Suprapubic skin (tissue), 3 donors: ENCODE measurements at regions not wholly inside any gene's neighbourhood (a gene's known extent, or its start where the extent isn't known, plus 50 kb on each side); places are given as distances from the start of the nearest gene placed in this dataset.

Source experiments
- POLR2AphosphoS5 ChIP-seq, 3 donors: sonication (generic); formaldehyde crosslinking; IDR thresholded peaks; one replicate each; pipeline ENCODE4 v1.6.1; 2017; ENCODE audit warnings: antibody characterized with exemption in 3 of 3
- TF ChIP-seq, protein P1 (sequence below), 2 donors: fragments of 200-600 bp in 1 of 2; fragments of 450-650 bp in 1 of 2; sonication (generic) in 1 of 2; IDR thresholded peaks; one replicate each; pipeline ENCODE4 v1.5.1; 2016 to 2019; ENCODE audit warnings: antibody characterized with exemption in 2 of 2, mild to moderate bottlenecking in 1 of 2, moderate library complexity in 1 of 2

DNA sequence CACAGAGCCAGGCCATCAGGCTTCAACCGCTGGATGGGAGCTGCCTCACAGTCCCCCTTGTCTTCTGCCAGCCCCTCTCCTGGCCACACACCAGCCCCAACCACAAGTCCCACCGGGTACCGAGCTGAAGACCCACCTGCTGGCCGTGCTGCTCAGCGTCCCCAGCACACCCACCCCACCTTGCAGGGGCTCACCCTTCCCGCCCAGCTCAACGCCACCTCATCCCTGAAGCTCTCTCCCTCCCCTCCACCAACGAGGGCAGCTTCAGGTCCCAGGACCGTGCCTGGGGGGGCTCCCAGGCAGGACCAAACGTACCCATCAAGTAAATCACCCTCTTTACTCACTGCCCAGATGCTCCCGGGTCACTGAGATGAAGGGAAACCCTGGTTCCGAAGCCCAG, 141.0 kb downstream of the CRYBB2 start:
- no peak for TF ChIP-seq POLR2AphosphoS5 (IDR thresholded peaks at IDR 0.05)
- TF ChIP-seq, protein P1, sequence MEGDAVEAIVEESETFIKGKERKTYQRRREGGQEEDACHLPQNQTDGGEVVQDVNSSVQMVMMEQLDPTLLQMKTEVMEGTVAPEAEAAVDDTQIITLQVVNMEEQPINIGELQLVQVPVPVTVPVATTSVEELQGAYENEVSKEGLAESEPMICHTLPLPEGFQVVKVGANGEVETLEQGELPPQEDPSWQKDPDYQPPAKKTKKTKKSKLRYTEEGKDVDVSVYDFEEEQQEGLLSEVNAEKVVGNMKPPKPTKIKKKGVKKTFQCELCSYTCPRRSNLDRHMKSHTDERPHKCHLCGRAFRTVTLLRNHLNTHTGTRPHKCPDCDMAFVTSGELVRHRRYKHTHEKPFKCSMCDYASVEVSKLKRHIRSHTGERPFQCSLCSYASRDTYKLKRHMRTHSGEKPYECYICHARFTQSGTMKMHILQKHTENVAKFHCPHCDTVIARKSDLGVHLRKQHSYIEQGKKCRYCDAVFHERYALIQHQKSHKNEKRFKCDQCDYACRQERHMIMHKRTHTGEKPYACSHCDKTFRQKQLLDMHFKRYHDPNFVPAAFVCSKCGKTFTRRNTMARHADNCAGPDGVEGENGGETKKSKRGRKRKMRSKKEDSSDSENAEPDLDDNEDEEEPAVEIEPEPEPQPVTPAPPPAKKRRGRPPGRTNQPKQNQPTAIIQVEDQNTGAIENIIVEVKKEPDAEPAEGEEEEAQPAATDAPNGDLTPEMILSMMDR (IDR thresholded peaks at IDR 0.05) = no peak
